ENCODE measurements at regions not wholly inside any gene's neighbourhood (a gene's known extent, or its start where the extent isn't known, plus 50 kb on each side); places are given as distances from the start of the nearest gene placed in this dataset.
"Not testable (repeated sequence)": the region's sequence is repeated elsewhere in the genome, so short reads cannot be mapped to it uniquely, and the experiment has no call there.

DNA sequence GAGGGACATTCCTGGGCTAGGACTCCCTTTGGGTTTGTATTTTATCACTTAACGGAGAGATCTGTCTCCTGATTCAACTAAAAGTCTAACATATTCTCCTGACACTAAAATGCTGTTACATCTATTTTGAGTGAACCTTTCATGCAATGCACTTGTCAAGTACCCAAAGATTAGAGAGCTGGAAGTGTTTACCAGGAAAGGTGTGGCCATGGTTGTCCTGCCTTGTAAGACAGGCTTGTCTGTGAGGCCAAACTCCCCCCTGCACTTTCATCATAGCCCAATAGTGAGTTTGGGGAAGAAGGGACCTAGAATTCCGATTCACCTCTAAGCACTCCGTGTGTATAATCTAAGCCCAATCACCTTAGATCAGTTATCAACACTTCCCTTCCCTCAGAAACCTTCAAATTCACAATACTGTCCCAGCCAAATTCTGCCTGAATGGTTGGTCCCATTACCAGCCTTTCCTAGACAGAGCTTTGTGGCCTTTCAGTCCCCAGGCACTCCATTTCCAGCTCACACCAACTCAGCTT lies 162.6 kb upstream of the NAMPT start:
- FAIRE-seq: no peak

DNA sequence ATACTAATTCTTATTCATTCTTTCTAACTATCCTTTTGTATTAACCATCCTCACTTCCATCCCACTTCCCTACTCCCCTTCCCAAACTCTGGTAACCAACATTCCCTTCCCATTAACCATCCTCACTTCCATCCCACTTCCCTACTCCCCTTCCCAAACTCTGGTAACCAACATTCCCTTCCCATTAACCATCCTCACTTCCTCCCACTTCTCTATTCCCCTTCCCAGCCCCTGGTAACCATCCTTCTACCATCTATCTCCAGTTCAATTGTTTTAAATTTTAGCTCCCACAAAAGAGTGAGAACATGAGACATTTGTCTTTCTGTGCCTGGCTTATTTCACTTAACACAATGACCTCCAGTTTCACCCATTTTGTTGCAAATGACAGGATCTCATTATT lies 160.6 kb upstream of the NAMPT start:
- FAIRE-seq: not testable (repeated sequence)

- FAIRE-seq: no peak
Observed at GRCh38 chr7:106444068-106444655, 159.4 kb upstream of the NAMPT start.

DNA sequence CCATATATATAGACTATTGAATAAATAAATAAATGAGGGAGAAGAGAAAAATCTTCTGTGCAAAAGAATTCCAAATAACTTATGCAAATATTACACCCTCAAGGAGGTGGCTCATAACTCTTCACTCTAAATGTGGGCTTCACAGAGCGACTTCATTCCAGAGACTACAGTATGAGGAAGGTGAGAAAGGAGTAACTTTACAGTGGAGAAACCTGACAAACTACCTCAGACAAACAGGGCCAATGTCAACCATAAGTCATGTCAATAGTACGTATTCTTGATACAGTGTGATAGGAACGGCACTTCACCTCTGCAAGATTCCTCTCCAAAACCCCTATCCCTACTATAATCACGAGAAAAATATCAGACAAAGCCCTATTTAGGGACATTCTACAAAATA lies 158.4 kb upstream of the NAMPT start:
- FAIRE-seq: no peak

- no peak for FAIRE-seq
Observed at GRCh38 chr7:106442476-106442875, 157.7 kb upstream of the NAMPT start.

DNA sequence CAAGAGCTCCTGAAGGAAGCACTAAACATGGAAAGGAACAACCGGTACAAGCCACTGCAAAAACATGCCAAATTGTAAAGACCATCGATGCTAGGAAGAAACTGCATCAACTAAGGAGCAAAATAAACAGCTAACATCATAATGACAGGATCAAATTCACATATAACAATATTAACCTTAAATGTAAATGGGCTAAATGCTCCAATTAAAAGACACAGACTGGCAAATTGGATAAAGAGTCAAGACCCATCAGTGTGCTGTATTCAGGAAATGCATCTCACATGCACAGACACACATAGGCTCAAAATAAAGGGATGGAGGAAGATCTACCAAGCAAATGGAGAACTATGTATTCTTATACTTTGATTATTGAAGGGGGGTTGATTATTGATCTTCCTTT lies 156.6 kb upstream of the NAMPT start:
- not testable (repeated sequence) for FAIRE-seq

GRCh38 chr7:106436933-106437332 lies 152.2 kb upstream of the NAMPT start:
- not testable (repeated sequence) for FAIRE-seq

GRCh38 chr7:106433377-106433776 lies 148.6 kb upstream of the NAMPT start:
- FAIRE-seq: no peak

DNA sequence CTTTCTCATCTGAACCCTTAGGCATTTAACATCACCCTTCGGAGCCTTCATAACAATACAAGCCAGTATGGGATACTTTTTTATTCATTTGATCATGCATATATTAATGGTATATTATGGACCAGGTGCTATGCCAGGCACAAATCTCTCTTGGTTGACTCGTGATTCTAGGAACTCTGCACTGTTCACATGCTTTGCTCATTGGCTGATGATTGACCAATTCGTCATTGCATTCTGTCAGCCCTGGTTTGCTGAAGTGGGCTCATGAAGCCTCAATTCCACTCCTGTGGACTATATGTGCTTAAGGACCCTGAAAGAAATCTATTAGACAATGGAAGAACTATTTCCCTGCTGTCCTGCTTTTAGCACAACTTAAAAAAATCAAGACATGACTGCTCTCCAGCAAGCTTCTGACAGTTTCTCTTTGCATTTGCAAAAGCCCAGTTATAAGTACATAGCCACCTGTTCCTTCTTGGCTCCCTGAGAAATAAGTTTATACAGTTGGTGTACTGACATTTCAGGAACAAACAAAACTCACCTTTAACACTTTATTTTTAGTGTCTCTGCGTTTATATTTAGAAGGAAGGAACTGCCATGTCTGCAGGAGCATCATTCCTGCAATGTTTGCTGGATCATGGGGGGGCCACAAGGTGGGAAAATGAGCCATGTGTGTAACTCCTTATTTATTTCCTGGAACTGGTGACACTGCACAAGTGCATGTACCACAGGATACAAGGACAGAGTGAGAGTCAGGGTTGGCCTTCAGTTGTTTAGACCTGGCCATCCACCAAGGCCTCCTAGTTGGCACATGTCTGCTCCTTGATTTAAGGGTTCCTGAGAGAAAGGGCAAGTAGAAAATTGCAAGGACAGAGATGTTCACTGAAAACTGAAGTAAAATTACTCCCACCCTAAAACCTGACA lies 146.0 kb upstream of the NAMPT start:
- no peak for FAIRE-seq

DNA sequence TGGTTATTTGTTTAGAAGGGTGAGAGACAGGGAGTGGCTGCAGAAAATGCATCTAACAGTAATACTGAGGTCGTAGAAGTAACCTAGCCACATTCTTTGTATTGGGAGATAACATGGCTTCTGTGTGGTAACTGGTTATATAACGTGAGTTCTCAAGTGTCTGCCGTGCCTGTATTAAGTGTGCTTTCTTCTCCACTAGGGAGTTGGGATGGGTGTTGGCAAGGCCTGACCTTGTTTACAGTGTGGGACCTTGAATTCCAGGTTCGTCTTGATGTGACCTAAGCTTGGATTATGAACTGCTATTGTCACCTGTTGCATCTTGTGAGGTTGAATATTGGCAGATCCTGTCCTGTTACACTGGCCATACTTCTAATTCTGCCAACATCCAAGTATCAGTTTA lies 145.3 kb upstream of the NAMPT start:
- no peak for FAIRE-seq

GRCh38 chr7:106426803-106427202 lies 142.0 kb upstream of the NAMPT start:
- FAIRE-seq: no peak

DNA sequence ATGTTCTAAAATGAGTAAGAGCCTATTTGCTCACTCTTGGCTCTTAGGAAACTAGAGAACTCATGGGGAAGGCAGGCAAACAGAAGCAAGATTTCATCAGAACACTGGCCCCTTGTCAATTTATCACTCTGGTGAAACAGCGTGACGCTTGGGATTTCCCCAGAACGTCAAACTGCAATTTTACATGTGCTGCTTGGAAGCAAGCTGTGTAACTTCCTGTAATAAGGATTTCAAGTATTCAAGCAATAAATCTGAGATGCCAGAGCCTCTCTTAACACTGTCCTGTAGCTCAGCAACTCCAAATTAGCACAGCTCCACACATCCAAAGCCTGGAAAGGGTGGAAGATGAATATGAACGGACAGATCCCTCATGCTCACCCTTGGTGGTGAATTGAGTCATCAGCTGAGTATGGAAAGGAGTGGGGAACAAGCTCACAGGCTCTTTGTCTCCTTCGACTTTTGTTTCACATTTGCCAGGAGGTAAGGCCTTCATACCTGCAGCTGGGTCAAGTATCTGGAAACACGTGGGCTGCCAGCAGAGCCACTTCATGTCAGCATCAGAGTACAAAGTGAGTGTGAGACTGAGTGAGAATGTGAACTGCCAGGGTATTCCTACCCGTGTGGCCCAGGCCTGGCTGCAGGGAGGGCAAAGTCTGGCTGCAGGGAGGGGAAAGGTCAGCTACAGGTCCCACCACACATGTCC lies 140.4 kb upstream of the NAMPT start:
- peak; percentile 74 for FAIRE-seq

DNA sequence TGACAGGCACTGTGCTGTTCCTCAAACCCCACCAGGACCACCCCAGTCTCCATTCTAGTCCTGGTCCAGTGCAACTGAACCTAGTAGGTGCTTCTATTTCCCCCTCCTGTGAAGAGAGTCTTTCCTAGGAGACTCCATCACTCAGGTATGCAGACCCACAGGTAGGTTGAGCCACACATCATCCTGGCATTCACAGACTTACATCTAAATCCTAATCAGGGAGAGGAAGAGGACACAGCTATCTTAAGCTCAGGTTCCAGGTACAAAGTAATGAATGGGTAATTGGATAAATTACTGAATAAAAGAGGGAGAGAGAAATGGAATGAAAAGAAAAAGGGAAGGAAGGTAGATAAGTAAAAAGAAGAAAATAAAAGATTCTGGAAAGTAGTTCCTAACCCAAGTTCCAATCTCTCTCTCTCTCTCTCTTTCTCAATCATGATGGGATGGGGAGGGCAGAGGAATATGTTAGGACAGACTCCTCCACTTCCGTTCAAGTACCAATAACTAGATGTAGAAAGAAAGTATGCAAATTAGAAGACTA lies 139.8 kb upstream of the NAMPT start:
- FAIRE-seq: no peak

GRCh38 chr7:106423821-106424475 lies 139.2 kb upstream of the NAMPT start:
- FAIRE-seq: no peak

- no peak for FAIRE-seq
Observed at GRCh38 chr7:106423111-106423510, 138.3 kb upstream of the NAMPT start.

GRCh38 chr7:106421181-106421762 lies 136.5 kb upstream of the NAMPT start:
- no peak for FAIRE-seq

DNA sequence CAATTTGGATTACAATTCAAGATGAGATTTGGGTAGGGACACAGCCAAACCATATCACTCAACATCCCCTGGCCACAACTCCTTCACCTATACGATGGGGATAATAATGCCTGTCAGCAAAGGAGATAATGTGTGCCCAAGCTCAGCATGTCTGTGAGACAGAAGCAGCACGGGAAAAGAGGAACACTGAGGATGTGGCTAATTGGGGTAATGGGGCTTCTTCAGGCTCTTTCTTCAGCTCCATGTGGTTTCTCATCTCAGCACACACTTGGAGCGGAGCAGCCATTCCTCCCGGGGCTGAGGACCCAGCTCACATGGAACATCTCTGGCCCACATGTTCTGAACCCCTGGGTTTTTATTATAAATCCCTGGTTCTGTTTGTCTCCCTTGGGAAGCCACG lies 136.0 kb upstream of the NAMPT start:
- no peak for FAIRE-seq

- FAIRE-seq: no peak
Observed at GRCh38 chr7:106420210-106420609, 135.4 kb upstream of the NAMPT start.

- FAIRE-seq: no peak
Observed at GRCh38 chr7:106419455-106420182, 134.8 kb upstream of the NAMPT start.

DNA sequence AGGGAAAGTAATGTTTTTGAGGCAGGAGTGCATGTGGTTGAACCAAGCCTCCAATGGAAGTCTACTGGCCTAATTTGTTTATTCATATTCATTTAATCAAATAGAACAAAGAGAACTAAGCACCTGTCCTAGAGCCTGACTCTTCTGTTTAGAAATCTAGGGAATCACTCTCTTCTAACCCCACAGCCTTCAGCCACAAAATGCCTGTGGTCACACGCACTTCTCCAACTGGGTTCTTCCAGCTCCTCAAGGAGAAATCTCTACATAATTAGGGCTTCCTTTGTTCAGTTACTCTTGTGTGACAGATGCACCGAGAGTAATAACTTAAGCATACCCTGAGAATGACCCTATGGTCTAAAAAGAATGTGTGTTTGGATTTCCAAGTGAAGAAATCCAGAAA lies 133.7 kb upstream of the NAMPT start:
- FAIRE-seq: no peak

DNA sequence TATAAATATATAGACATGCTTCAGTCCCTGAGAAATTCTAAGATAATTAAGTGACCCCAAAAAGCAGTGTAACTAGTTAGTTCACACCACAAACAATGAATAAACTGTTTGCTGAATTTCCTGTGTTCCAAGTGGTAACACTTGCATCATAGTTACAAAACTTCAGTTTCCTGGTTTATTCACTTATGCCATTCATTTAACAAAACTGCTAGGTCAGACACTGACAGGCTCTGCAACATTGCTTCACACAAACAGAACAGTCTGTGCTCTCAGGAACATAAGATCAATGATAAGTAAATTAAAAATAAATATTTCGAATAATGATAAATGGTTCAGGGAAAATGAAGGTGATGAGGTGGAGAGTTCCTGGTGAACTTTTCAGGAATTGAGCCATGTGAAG lies 133.3 kb upstream of the NAMPT start:
- no peak for FAIRE-seq

Data from islet of Langerhans (tissue), 1 donor.